Left renal pelvis (tissue), 4 donors: ENCODE measurements at regions not wholly inside any gene's neighbourhood (a gene's known extent, or its start where the extent isn't known, plus 50 kb on each side); places are given as distances from the start of the nearest gene placed in this dataset.

Experiments used
- DNase-seq, 4 donors: peaks; one replicate each; pipeline ENCODE4 v3.0.0-alpha.2; 2013; ENCODE audit warnings: low read depth in 4 of 4, low spot score in 3 of 4

DNA sequence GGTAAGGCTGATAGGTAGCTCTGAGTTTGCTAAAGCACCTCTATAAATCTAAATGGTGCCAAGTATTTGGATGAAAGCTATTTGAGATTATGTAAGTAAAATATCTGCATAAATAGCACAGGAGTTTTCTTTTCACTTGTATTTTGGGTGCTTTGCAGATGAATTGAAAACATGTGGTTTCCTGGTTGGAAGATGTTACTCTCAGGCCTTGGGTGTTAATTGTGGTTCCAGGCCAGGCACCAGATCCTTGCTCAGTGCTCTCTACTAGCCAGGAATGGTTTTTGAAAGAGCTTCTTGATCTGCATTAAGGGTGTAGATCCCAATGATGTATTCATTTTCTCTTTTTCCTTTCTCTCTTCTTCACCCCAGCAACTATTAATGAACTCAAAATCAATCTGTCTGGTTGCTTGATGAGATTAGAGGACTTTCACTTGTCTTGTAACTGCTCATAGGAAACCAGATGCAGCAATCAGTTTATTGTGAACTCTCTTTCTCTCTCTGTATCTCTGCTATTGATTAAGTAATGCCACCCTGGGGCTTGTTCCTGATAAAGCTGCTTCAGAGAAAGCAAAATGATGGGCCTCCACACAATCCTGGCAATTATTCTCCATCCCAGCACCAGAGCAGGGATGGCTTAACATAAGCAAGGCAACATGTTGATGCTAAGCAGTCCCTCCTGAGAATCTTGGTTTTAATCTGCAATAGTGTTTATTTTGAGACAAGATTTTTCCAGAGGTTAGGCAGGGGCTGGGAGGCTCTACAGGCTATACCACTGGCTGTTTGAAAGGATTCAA is 147.0 kb upstream of the NTM start:
- DNase-seq: no peak

DNA sequence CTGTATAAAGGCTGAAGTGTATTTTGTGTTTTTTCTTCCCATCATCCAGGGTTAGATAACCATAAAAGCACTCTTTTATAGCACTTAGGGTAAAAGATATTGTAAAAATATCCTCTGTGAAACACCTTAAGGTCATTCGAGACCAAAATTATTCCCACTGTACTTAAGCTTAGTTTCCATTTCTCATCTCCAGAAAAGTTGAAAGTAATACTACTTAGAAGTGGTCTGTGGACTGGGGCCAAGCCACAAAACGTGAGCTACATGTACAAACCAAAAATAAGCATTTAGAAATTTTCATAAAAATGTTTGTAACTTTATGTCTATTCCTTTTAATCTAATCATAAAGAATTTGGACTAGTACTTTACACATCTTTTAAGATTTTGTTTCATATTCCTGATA is 142.0 kb upstream of the NTM start:
- DNase-seq: no peak

DNA sequence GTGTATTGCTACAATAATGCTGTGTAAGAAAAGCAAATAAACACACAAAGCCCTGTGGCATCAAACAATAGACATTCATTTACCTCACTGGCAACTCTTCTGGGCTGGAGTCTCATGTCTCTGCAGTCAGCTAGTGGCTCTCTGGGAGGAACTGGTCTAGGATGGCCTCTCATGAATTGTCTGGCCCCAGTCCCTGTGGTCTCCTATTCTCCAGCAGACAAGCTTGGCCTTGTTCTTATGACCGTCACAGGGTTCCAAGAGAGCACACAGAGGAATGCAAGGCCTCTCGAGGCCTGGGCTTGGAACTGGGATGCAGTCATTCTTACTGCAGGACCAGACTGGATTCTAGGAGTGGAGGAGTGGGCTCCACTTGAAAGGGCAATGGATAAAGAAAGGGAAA is 141.2 kb upstream of the NTM start:
- DNase-seq: no peak

DNA sequence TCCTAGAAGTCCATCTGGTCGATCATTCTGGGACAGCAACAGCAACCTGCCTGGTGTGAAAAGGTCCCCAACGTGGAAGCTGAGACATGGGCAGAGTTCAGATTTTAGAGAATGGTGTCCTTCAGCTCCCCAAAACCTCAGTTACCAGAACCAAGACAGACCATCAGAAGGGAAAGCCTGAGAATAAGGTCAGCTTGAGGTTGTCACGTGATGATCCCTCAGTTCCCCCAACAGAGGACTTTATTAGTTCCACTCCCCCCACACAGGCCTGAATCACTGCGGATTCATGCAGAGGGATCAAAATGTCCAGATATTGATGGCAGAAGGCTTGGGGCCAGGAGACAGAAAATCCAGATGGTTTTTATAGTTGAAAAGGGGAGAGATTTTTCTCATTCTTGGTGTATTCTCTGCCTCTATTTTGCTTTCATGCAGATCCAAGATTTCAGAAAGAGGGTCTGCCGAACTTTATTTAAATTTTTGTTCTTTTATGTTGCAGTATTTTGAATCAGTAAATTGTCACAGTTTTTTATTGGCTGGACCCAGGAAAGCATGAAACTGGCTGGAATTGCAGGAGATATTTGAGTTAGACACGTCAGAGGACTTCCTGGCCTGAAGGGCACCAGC is 139.0 kb upstream of the NTM start:
- no peak for DNase-seq

DNA sequence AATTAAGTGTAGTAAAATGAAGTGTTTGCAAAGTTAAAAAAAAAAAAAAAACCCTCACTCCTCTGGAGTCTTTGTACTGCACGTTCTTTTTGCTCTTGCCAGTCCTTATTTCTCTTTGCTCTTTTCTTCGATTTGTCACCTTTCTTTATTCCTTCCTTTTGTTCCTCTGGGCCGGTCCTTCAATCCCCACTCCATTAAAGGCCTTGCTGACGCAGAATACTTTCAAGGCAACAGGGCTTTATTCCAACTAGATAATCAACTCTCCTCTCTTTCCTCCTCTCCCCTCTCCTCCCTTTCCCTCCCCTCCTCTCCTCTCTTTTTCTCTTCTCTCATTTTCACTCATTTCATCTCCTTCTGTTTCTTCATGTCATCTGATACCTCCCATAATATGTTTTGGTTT is 138.2 kb upstream of the NTM start:
- DNase-seq: no peak

DNA sequence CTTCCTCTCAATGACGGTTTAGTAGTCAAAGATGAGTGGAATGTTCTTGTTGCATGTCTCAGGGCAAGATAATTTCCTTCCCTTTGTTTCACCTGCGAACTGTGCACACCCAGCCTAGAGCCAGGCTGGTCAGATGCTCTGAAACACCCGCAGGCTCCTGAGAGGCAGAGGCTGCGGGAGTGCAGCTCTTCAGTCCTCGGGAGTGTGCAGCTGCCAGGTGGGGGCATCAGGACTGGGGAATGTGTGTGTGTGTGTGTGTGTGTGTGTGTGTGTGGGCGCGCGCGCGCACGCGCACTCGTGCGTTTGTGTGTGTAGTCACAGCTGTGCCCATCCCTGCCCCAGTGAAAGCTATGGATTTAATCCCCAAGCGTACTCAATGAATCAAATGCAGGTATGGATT is 136.2 kb upstream of the NTM start:
- DNase-seq: no peak

DNA sequence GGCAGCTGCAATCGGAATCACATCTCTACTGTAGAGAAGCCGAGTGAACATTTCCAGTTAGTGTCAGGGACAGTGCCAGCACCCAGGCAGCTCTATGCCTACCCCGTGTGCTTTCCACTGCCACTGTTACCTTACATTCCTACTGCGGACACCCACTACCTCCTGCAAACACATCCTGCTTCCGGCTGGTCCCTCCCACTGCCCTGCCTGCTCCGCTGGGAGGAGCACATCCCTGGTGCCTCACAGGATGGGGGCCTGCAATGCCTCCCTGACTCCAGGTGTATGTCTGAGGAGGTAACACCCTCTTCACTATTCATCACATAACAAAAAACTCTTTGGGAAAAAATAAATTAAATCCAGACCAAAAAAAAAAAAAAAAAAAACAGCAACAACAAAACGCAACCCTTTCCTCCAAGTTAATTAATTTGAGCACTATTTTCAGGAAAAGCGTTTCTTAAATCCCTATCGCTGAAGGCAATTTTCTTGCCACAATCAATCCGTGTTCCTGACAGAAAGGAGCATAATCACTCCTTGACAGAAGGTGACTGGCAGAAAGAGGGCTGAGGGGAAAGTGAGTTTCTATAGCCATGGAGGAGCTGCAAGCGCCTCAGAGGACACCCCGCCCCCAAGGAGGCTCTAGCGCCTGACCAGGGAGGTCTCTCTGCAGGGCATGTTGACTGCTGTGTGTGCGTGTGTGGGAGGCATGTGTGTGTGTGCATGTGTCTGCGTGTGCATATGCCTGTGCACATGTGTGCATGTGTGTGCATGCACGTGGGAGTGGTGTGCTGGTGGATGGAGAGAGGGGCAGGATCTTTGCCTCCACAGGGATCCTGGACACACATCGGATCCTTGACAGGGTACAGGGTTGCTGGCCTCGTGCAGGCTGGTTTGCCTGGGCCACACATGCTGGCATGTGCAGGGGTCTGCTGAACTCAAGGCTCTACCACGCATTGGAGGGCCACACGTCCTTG is 134.8 kb upstream of the NTM start:
- DNase-seq: no peak

DNA sequence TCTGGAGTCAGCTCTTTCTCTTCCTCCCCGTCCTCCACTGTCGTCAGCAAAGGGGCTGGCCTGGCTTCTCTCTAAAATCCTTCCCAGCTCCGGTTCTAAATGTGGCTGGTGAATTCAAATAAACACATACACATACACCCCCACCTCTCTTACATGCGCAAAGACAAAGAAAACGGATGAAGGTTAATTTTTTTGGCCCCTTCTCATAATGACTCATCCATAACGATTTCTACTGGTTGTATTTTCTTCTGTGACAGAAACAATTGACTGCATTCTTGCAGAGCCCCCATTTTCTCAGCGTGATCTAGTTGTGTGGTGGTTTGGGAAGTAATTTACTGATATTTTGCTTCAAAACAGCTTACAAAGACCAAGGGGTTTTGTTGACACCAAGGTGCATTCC is 130.0 kb upstream of the NTM start:
- no peak for DNase-seq

DNA sequence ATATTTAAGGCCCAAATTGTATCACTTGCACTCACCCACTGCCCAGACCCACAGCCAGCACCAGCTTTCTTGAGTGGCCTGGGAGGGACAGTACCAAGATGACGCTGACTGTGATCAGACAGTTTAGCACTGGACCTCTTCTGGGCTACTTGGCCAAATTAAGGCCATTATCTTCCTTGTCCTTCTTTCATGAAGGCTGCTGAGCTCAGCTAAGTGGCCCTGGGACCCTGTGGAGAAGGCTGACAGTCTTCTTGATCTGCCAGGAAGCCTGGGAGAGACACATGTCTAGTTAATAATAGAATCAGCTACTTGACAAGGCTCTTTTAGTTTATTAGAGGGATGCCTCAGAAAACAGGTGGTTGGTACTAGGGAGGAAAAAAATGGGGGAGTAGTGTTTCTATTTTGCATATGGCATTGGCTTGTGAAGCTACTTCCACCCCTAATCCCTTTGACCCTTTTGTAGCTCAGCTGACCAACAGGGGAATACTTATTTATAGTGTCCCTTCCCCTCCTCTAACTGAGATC is 127.9 kb upstream of the NTM start:
- no peak for DNase-seq

DNA sequence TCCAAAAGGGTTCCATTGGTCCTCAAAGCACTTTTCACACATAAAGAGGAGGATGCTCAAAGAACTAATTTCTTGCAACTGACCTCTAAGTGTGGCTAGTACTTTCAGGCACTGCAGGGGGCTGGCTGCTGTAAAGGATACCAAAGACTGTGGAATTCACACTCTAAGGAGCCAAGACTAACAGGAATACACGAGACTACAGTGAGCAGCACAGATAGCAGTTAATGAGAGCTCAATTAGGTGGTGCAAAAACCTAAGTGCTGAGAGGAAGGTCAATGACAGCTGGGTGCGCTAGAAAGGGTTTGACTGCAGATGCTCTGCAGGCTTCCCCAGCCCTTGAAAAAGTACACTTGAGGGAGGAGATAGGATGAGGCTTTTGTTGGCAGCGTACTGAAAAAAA is 124.3 kb upstream of the NTM start:
- no peak for DNase-seq

DNA sequence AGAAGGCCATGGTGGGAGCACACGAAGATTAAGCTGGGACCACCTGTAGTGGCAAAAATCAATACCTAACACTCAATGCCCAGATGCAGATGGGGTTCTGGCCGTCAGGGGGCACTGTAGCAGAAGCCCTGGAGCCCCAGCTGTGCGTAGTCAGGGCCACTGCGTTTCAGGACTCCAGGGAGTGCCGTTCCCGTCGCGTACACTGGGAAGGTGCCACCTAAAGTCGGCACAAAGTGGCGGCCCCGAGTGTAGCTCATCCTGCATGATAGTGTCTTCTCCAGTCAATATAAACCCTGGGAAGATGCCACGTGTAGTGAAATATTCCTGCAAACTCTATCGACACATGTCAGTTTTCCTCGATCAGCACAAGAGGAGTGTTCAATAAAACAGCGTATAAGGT is 123.8 kb upstream of the NTM start:
- DNase-seq: peak in 2 of 4 donors; percentile 10 to 12

DNA sequence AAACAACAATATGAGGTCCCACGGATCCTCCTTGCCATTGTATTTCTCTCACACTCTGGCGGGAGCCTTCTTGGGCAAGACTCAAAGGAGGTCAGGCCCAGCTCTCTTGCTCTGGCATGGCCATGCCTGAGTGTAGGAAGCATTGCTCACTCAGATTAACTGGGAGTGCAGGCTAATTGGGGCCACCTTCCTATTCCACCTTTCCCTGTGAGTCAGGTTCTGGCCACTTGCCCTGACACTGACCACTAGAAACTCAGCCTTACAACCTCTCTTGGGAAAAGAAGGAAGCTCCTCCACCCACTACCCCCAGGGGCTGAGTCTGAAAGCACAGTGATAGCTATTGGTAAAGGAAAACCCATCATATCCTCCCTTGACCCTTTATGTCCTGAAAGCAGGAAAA is 121.8 kb upstream of the NTM start:
- DNase-seq: no peak

DNA sequence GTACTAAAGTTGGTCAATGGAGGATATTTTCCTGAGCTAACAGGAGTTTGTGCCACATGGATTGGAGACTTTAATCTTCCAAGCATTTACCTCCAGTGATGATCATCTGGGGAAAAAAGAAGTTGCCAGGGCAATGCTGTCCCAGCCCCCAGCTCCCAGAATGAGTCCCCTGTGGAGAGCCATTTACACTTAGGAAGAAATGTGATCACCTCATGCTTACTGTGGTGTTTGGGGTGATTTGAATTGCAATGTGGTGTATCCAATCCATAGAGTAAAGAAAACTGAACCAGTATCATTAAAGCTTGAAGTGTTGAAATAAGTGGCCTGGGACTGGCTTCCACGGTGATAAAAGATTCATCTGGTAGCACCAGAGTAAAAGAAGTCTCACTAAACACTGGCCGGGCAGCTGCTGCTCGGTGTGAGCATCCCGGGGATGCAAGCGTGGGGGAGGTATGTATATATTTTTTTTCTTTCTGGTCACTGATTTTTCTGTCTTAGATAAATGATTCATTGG is 117.2 kb upstream of the NTM start:
- DNase-seq: no peak

DNA sequence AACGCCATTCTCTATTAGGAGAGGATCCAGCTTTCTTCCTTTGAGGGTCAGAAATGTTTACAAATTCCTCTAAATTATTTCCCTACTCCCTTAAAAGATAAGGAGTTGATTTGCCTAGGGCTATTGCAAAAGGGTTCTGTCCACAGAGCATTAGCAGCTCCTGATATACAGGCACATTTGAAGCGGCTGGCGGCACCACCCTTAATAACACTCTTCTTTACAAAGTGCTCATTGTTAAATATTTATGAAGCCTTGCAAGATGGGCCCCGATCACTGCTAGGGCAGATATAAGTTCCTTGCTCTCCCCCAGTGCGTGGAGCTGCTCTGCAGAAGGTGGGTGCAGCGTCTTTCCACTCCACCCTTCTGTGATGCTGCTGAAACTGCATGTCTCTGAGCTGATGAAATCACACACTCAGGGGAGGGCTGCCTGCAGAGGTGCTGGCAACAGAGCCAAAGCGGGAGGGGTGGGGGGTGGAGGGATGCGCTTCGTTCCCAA is 116.7 kb upstream of the NTM start:
- no peak for DNase-seq

DNA sequence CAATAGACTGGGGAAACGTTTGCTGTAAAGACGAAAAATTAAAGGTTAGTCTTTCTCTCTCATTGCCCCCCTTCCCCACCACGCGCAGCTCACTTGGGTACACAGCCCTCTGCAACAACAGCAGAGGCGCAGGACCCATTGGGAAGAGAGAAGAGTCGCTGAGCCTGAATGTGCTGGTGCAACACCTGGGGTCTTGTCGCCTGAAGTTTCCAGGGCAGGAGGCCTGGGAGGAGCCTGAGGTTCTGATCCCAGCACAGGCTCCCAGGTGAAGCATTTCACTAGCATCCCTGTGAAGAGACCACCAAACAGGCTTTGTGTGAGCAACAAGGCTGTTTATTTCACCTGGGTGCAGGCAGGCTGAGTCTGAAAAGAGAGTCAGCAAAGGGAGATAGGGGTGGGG is 116.2 kb upstream of the NTM start:
- no peak for DNase-seq

DNA sequence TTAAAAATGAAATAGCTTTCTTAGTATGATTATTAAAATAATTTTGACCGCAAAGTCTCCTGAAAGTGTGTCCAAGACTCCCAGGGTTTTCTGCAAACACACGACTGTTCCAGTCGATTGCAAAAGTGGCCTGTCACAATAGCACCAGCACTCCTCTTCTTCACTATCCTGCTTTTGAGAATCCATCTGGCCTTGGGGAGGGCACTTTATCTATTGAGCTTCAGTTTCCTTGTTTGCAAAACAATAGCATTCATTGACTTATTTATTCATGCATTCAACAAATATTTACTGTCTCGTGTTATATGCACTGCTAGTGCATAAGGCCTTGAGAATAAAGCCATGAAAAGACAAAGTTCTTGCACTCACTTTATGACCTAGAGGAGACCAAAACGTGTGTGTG is 96.2 kb upstream of the NTM start:
- DNase-seq: no peak

DNA sequence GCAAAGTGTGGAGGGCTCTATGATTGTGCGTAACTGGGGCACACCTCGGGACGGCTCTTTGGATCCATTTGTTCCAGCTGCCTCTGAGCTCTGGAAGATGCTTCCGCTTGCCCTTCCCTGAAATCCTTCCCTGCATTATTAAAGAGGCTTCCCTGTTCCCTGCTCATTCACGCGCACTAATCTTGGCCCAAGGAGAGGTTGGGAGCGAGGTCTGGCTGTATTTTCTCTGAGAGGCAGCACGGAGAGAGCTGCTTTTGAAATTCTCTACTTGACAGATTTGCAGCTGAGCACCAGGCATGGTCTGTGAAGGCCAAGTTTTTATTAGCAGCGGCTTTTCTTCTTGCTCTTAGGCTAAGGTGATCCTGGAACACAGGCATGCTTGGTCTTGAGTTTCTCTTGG is 94.8 kb upstream of the NTM start:
- no peak for DNase-seq

DNA sequence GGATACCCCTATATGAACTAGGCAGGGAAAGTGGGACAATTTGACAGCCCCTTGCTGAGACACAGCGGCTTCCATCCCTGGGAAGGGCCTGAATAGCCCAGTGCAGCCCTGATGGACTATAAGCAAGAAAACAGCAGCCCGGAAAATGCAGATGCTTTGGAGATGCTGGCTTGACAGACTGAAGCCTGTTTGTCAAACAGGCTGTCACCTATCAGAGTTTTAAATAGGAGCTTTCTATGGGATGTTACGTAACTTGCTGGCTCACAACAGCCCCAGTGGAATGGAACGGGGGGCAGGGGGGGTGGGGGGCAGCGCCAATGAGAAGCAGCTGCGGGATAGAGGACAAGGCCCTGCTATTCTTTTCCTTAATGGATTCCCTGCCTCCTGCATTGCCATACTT is 91.9 kb upstream of the NTM start:
- no peak for DNase-seq

DNA sequence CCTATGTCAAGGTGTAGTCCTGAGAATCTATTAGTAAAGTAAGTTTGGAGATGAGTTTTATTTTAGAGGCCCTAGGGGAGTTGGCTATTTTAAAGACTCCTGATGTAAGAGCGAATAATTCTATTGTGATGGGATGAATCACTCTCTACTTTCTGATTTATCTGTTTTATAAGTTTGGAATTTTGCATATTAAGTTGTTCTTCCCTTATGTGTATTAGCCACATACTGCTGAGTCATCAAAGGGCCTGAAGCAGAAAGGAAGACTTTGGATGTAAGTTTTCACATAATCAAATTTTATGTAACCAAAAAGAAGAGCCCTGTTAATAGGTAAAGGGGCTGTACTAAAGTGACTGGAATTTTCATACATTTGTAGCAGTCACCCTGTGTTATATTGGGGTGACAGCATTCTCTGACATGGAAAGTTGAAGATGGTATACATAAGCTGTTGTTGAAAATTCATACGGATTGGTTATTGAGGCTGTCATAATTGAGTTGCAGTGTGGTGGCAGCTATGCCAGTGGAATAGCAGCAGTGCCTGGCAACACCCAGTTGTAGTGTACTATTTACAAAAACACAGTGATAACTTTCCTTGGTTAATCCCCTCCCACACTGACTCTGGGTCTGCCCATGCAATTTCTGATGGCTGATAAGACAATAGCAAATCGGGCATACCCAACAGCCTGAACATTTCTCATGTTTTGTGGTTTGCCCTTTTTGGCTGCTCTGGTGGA is 90.6 kb upstream of the NTM start:
- DNase-seq: no peak

DNA sequence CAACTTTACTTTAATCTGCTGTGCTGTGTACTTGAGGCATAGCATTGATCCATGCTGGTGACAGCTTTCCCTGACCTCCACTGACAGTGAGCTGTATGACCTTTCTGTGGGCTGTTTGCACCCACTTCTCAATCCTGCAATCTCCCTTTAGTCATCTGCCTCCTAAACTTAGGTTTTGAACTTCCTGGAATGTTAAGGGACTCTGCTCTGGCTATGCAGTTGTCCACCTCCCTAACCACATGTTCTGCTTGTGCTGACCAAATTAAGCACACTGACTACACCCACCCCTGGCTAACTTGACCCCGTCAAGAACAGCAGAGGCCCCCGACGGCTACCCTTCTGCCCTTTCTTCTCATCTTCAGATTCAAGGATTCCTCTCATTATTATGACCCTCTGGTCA is 89.1 kb upstream of the NTM start:
- no peak for DNase-seq
